HG03571 (cell line): ENCODE measurements at regions not wholly inside any gene's neighbourhood (a gene's known extent, or its start where the extent isn't known, plus 50 kb on each side); places are given as distances from the start of the nearest gene placed in this dataset.

ENCODE experiments used
- ATAC-seq: cut with Tn5 transposase; IDR thresholded peaks from one replicate; pipeline ENCODE4 v1.9.1; 2021; ENCODE audit not compliant: unreplicated experiment

GRCh38 chr10:111131168-111131799, 54.5 kb downstream of the ADRA2A start:
- no peak for ATAC-seq

DNA sequence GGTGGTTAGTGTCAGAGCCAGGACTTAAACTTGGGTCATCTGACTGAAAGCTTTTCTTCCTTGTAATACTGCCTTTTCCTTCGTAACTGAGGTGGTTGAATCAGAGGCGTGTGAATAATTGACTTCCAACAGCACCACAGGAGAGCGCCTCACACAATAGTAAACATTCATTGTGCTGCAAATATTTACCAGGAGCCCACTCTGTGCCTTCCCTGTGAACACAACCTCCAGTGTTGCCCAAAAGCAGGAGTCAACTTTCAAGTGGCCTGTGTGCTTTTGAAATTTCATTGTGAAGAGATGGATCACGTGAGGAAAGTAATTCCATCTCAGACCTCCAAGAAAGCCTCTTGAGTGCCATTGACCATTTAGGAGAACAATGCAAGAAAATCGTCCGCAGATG, 60.2 kb downstream of the ADRA2A start:
- ATAC-seq = no peak

DNA sequence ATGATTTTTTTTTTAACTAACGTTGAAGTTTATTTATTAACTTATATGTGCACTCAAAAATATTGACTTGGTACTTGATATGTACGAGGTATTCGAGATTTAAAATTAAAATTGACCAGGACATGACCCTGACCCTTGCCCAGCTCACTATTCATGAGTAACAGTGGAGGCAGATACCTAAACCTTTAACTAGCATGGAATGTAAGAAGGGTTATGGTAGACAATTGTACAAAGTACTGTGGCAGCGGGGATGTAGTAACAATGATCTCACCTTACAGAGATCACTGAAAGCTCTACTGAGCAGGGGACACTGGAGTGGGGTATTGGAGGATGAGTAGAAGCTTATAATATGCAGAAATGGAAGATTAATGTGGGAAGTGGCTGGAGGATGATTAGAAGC, 60.8 kb downstream of the ADRA2A start:
- ATAC-seq = no peak

GRCh38 chr10:111138544-111138943, 61.7 kb downstream of the ADRA2A start:
- ATAC-seq = no peak

DNA sequence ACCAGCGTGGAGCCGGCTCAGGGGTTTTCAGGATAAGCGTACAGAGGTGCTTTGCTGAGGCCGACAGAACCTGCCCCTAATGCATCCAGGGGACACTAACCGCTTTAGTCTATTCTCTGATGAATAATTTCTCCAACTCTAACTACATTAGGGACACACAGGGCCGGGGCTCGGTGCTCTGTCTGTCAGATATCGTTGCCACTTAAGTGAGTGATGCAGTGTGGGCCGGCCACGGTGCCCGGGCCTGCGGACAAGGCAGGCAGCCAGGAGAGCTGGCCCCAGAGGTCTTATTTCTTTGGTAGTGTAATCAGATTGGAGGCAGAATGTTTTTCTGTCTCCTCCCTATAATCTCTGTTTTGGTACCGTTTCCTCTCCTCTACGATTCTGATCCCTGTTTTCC, 62.7 kb downstream of the ADRA2A start:
- ATAC-seq = no peak

DNA sequence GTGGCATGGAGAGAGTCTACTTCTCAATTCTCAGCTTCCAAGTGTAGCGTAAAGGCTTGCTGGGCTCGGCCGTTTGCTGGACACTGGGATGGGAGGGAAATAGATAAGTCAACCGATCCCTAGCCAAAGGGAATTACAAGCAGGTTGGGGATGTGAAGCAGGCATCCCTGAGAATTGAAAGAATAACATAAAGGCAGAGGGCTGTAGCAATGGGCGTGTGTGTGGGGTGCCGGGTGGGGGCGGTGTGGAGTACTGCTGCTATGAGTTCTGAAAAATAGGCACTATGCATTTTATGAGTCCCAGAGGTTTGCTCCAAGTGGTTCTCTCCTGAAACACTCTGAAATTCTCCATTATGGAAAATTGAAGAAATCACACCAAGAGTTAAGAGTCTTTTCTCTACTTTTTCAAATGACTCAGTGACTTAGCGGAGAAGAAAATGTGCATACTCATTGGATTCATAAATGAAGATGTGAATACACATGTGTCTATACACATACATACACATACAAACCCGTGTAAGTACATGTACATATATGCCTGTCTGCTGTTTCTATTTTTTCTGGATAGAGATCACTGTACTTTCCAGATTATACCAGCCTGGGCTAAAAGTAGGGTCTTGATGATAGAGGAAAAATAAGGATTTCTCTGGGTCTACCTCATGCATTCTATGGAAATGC, 65.4 kb downstream of the ADRA2A start:
- ATAC-seq = no peak

DNA sequence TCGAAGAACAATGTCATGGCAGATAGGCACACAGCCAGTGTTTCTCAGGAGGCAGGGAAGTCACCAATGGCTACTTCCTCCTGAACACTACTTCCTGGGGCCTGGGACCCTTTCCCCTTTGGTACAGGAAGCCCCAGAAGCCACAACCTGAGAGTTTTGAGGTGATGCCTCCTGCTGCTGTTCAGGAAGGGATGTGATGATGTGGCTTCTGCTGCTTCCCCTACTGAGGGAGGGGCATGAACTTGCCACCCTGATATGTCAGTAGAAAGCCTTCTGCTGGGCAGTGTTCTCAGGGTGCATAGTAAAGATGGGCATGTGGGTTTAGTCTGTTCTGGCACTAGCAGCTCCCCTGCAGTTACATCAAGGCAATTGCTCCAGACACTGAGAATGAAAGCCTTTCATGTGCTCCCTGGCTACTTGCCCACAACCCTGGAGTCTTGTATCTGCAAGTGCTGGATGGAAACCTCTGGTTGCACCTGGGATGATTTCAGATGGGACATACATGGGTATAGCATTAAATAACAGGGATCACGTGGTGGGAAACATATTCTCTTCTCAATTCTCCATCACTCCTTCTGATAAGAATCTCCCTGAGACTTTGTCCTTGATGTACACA, 69.3 kb downstream of the ADRA2A start:
- ATAC-seq = no peak

DNA sequence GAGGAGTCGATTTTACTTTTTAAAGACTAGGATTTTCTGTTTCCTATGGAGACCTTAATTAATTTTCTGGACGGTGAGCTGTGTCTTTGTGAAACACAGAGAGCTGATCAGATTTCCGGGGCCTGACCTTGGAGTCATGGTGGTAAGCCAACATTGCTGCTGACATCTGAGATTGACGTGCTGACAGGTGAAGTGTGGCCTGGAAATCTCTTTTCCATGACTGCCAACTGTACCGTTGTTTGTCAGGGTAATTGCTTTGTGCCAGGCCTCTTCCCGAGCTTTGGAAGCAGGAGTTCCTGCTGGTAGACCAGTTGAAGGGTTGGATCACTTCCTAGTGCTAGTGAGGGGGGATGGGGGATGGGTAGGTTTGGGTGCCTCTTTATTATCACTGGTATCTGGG, 71.2 kb downstream of the ADRA2A start:
- no peak for ATAC-seq

GRCh38 chr10:111148440-111148839, 71.6 kb downstream of the ADRA2A start:
- no peak for ATAC-seq

GRCh38 chr10:111150691-111151090, 73.9 kb downstream of the ADRA2A start:
- ATAC-seq = no peak

- ATAC-seq = no peak
Measured at GRCh38 chr10:111151595-111152307, 74.9 kb downstream of the ADRA2A start.

GRCh38 chr10:111156754-111157153, 79.9 kb downstream of the ADRA2A start:
- no peak for ATAC-seq

- ATAC-seq = no peak
Measured at GRCh38 chr10:111158595-111158994, 81.8 kb downstream of the ADRA2A start.

- no peak for ATAC-seq
Measured at GRCh38 chr10:111161109-111161874, 84.5 kb downstream of the ADRA2A start.

DNA sequence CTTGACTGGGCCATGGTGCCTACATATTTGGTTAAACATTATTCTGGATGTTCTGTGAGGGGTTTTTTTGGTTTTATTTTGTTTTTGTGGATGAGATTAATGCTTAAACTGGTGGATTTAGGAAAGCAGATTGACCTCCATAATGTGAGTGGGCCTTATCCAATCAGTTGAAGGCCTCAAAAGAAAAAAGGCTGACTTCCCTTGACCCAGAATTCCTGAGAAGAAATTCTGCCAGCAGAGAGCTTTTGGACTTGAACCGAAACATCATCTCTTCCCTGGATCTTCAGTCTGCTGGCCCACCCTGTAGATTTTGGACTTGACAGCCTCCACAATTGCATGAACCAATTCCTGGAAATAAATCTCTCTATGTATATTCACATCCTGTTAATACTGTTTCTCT, 94.4 kb downstream of the ADRA2A start:
- ATAC-seq = no peak

GRCh38 chr10:111175787-111176186, 99.0 kb downstream of the ADRA2A start:
- no peak for ATAC-seq

- no peak for ATAC-seq
Measured at GRCh38 chr10:111177379-111177778, 100.5 kb downstream of the ADRA2A start.

- no peak for ATAC-seq
Measured at GRCh38 chr10:111179514-111179913, 102.7 kb downstream of the ADRA2A start.

DNA sequence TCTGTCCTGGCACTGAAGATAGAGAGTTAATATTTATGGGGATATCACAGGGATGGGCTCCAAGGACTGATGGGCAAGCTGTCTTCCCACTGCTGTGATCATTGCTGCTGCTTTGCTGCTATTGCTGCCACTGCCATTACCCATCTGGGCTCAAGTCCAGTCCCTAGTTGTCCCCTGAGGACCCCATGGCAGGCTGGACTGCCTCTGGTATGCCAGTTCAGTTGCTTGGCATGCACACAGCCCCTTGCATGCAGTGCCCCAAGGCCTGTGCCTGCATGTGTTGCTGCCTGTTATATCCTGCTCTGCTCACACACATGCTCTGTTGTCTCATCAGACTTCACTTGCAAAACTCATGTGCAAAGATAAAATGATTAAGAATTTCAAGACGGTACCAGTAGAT, 109.5 kb downstream of the ADRA2A start:
- ATAC-seq = no peak

DNA sequence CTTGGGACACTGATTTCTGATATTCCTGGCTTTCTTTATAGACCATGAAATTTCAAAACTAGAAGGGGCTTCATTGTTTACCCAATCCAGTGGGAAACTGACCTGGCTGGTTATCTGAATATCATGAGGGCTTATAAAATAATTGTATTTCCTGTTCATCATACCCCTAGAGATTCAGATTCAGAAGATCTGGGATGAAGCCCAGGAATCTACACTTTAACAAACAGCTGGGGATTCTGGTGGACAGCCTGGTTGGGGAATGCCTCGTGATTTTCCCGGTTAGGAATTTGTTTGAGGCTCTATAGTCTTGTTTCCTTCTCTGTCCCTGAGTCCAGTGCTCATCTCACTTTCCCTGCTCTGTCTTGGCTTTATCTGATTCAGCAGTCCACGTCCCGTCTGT, 110.3 kb downstream of the ADRA2A start:
- no peak for ATAC-seq

- no peak for ATAC-seq
Measured at GRCh38 chr10:111199587-111199986, 122.8 kb downstream of the ADRA2A start.
